H1 (cell line): ENCODE measurements at regions not wholly inside any gene's neighbourhood (a gene's known extent, or its start where the extent isn't known, plus 50 kb on each side); places are given as distances from the start of the nearest gene placed in this dataset.

Experiments
- CTCF ChIA-PET: fragments of 300-600 bp; sonication (Branson Sonifier 250); formaldehyde crosslinking; loops from one replicate; lab custom pipeline; 2021; ENCODE audit not compliant: partially characterized antibody; lab: Charles Lee
- POLR2A ChIA-PET: fragments of 300-600 bp; sonication (Branson Sonifier 250); formaldehyde crosslinking; loops from one replicate; lab custom pipeline; 2021; ENCODE audit warnings: inconsistent platforms; ENCODE audit not compliant: partially characterized antibody; lab: Charles Lee
- DNase-seq, 2 experiments: peaks; one replicate each; pipeline versions ENCODE4 v3.0.0 to v3.0.0-alpha.2; 2010 to 2022; ENCODE audit warnings: low spot score in 2 of 2, low read depth in 1 of 2, mixed read lengths in 1 of 2
- FAIRE-seq: peaks from 2 replicates; lab custom pipeline; 2011; peaks lifted over from hg19 to GRCh38; lab: Jason Lieb, UNC
- H2AFZ ChIP-seq: 2 replicates; pipeline ENCODE4 v1.8.1; 2012; ENCODE audit warnings: low read length, inconsistent platforms
- H2AK5ac ChIP-seq: 2 replicates; pipeline ENCODE4 v1.6.1; 2013; ENCODE audit warnings: low read depth, low read length
- H2BK120ac ChIP-seq: replicated peaks from 2 replicates; pipeline ENCODE3; 2013; ENCODE audit warnings: low read depth, low read length, inconsistent platforms
- H2BK12ac ChIP-seq: 2 replicates; pipeline ENCODE4 v1.6.1; 2013; ENCODE audit warnings: low read depth, low read length
- H2BK15ac ChIP-seq: 2 replicates; pipeline ENCODE4 v1.6.1; 2013; ENCODE audit warnings: low read length
- H2BK20ac ChIP-seq: 2 replicates; pipeline ENCODE4 v1.6.1; 2013; ENCODE audit warnings: low read length
- H2BK5ac ChIP-seq: 2 replicates; pipeline ENCODE4 v1.6.1; 2013; ENCODE audit warnings: low read depth, low read length
- H3K14ac ChIP-seq: 2 replicates; pipeline ENCODE4 v1.6.1; 2013; ENCODE audit warnings: inconsistent platforms; ENCODE audit not compliant: insufficient read length
- H3K18ac ChIP-seq: 2 replicates; pipeline ENCODE4 v1.6.1; 2013; ENCODE audit warnings: low read length; ENCODE audit errors: extremely low read depth
- H3K23ac ChIP-seq: 2 replicates; pipeline ENCODE4 v1.6.1; 2013; ENCODE audit warnings: inconsistent platforms; ENCODE audit not compliant: insufficient read length
- H3K23me2 ChIP-seq: 2 replicates; pipeline ENCODE4 v1.6.1; 2013; ENCODE audit warnings: low read depth, low read length
- H3K27ac ChIP-seq: 2 replicates; pipeline ENCODE4 v1.6.1; 2011; ENCODE audit warnings: low read depth, low read length, inconsistent platforms
- H3K27me3 ChIP-seq, 4 experiments: replicated peaks in 1 of 4; 1 replicate in 1 of 4; 2 replicates in 3 of 4; pipeline versions ENCODE4 v1.6.1 to v1.8.1; 2011 to 2013; ENCODE audit warnings: low read length in 3 of 4, mild to moderate bottlenecking in 3 of 4, inconsistent platforms in 2 of 4, mixed read lengths in 2 of 4, moderate library complexity in 1 of 4; ENCODE audit not compliant: control insufficient read depth in 3 of 4, insufficient read depth in 3 of 4; ENCODE audit errors: extremely low read depth in 1 of 4
- H3K36me3 ChIP-seq, 4 experiments: 2 replicates each; pipeline versions ENCODE4 v1.6.1 to v1.8.1; 2011 to 2013; ENCODE audit warnings: mild to moderate bottlenecking in 4 of 4, low read length in 3 of 4, moderate library complexity in 2 of 4, control low read depth in 1 of 4, inconsistent platforms in 1 of 4; ENCODE audit not compliant: insufficient read depth in 4 of 4, control insufficient read depth in 2 of 4
- H3K4ac ChIP-seq: replicated peaks from 2 replicates; pipeline ENCODE3; 2013; ENCODE audit warnings: low read length, low read depth, mixed read lengths, inconsistent platforms; ENCODE audit not compliant: insufficient read length
- H3K4me1 ChIP-seq, 4 experiments: replicated peaks in 1 of 4; 1 replicate in 1 of 4; 2 replicates in 3 of 4; pipeline versions ENCODE4 v1.6.1 to v1.8.1; 2011 to 2013; ENCODE audit warnings: low read length in 3 of 4, inconsistent platforms in 2 of 4, mixed read lengths in 1 of 4; ENCODE audit not compliant: insufficient read depth in 4 of 4, control insufficient read depth in 3 of 4
- H3K4me2 ChIP-seq, 2 experiments: 2 replicates each; pipeline versions ENCODE4 v1.6.1 to v1.8.1; 2011 to 2013; ENCODE audit warnings: low read depth in 2 of 2, low read length in 2 of 2, control low read depth in 1 of 2, inconsistent platforms in 1 of 2, mild to moderate bottlenecking in 1 of 2; ENCODE audit not compliant: insufficient read depth in 1 of 2
- H3K4me3 ChIP-seq, 4 experiments: fragments of 200-600, 300-600 bp in 1 of 4; sonication (generic), shearing (Covaris generic), sonication (Bioruptor Twin) in 1 of 4; 2 replicates each; pipeline versions ENCODE4 v1.5.1 to v1.8.1; 2011 to 2016; ENCODE audit warnings: low read length in 4 of 4, low read depth in 3 of 4, control low read depth in 2 of 4, inconsistent platforms in 2 of 4, mild to moderate bottlenecking in 2 of 4, mixed read lengths in 1 of 4, moderate library complexity in 1 of 4; ENCODE audit not compliant: insufficient read depth in 2 of 4; ENCODE audit errors: extremely low read depth in 1 of 4
- H3K56ac ChIP-seq: replicated peaks from 2 replicates; pipeline ENCODE3; 2013; ENCODE audit warnings: low read depth, mild to moderate bottlenecking, mixed read lengths, low read length, inconsistent platforms; ENCODE audit not compliant: insufficient read length
- H3K79me1 ChIP-seq: 2 replicates; pipeline ENCODE4 v1.6.1; 2013; ENCODE audit warnings: low read depth, low read length, control low read depth
- H3K79me2 ChIP-seq, 2 experiments: 2 replicates each; pipeline versions ENCODE4 v1.6.1 to v1.8.1; 2012 to 2013; ENCODE audit warnings: low read length in 2 of 2, mild to moderate bottlenecking in 2 of 2, inconsistent platforms in 1 of 2; ENCODE audit not compliant: insufficient read depth in 2 of 2, control insufficient read depth in 1 of 2
- H3K9ac ChIP-seq, 4 experiments: replicated peaks in 1 of 4; 1 replicate in 1 of 4; 2 replicates in 3 of 4; pipeline versions ENCODE4 v1.6.1 to v1.8.1; 2011 to 2013; ENCODE audit warnings: low read depth in 3 of 4, low read length in 3 of 4, control low read depth in 2 of 4, mild to moderate bottlenecking in 2 of 4, moderate library complexity in 2 of 4, inconsistent platforms in 1 of 4; ENCODE audit errors: extremely low read depth in 1 of 4
- H3K9me3 ChIP-seq, 2 experiments: 2 replicates each; pipeline versions ENCODE4 v1.6.1 to v1.8.1; 2012 to 2013; ENCODE audit warnings: mild to moderate bottlenecking in 2 of 2, moderate library complexity in 2 of 2, control low read depth in 1 of 2, inconsistent platforms in 1 of 2, low read depth in 1 of 2, low read length in 1 of 2, mixed read lengths in 1 of 2; ENCODE audit not compliant: insufficient read depth in 2 of 2
- H4K20me1 ChIP-seq, 2 experiments: replicated peaks in 1 of 2; 2 replicates each; pipeline versions ENCODE3 to v1.8.1; 2011 to 2013; ENCODE audit warnings: inconsistent platforms in 2 of 2, low read length in 2 of 2, mild to moderate bottlenecking in 1 of 2; ENCODE audit not compliant: insufficient read depth in 2 of 2, control insufficient read depth in 1 of 2
- H4K5ac ChIP-seq: 2 replicates; pipeline ENCODE4 v1.6.1; 2013; ENCODE audit warnings: low read length, low read depth, mixed read lengths, inconsistent platforms; ENCODE audit not compliant: insufficient read length
- H4K8ac ChIP-seq: 2 replicates; pipeline ENCODE4 v1.8.0; 2013; ENCODE audit warnings: mild to moderate bottlenecking, moderate library complexity, low read length, inconsistent platforms; ENCODE audit not compliant: insufficient read depth; ENCODE audit errors: extremely low read depth
- H4K91ac ChIP-seq: replicated peaks from 2 replicates; pipeline ENCODE3; 2013; ENCODE audit warnings: low read length, mixed read lengths, inconsistent platforms; ENCODE audit not compliant: insufficient read length
- SIN3A ChIP-seq, 2 experiments: IDR thresholded peaks in 1 of 2; conservative IDR thresholded peaks in 1 of 2; 2 replicates each; pipeline ENCODE4 v1.6.1; 2011 to 2012; ENCODE audit warnings: low read length in 2 of 2, improper control_type of control experiment in 1 of 2, low read depth in 1 of 2, mild to moderate bottlenecking in 1 of 2
- whole genome bisulfite sequencing, 2 experiments: shearing (Covaris generic) in 1 of 2; methylation state at CpG; one replicate each; pipeline versions ENCODE4 v1.1.6 to v1.1.7; 2013 to 2015; ENCODE audit warnings: low lambda C conversion rate in 2 of 2, mixed read lengths in 2 of 2, inconsistent platforms in 1 of 2, low coverage in 1 of 2, missing lambda C conversion rate in 1 of 2; ENCODE audit not compliant: insufficient replicate concordance in 2 of 2, insufficient coverage in 1 of 2, insufficient read length in 1 of 2; ENCODE audit errors: extremely low coverage in 1 of 2, missing lambda C conversion rate in 1 of 2; 5-methylcytosine and 5-hydroxymethylcytosine counted together

GRCh38 chr4:27276307-27277073 lies 415.8 kb downstream of the STIM2 start:
- H3K27ac ChIP-seq, result no peak overlapping the region
- FAIRE-seq (no peak), DNase-seq (no peak)
- POLR2A ChIA-PET, result no interaction called here
- H3K4me3 ChIP-seq, result no peak overlapping the region
- no peak overlapping the region for H4K91ac ChIP-seq
- no peak overlapping the region for H2BK5ac ChIP-seq
- no peak overlapping the region for H2AFZ ChIP-seq
- no peaks in the 10 kb centered on the region for H3K23me2 ChIP-seq
- peaks cover 0 to 3% (median 0%) of the 10 kb centered on the region in 4 experiments; a peak in 1 of 7 replicates for H3K4me1 ChIP-seq
- no peaks in the 10 kb centered on the region for H3K27me3 ChIP-seq
- WGBS, 2 experiments, result 86% methylated on average over 3 of the region's 3 CpGs; no CpG with 5 or more reads in 1 of the 2 experiments
- H3K4ac ChIP-seq, result no peak overlapping the region
- no peak overlapping the region for H2AK5ac ChIP-seq
- no peak overlapping the region for H4K8ac ChIP-seq
- H4K5ac ChIP-seq, result no peak overlapping the region
- H3K23ac ChIP-seq, result no peak overlapping the region
- H4K20me1 ChIP-seq, result no peaks in the 10 kb centered on the region
- CTCF ChIA-PET, result interaction anchor here (0.7 kb wide), 1 partner anchor 146 kb away, joined by 3 read pairs; no protein-coding TSS in a partner anchor
- H3K56ac ChIP-seq, result no peak overlapping the region
- H3K4me2 ChIP-seq, result no peak overlapping the region
- no peaks in the 10 kb centered on the region for H3K79me1 ChIP-seq
- no peak overlapping the region for H2BK12ac ChIP-seq
- H2BK120ac ChIP-seq, result no peak overlapping the region
- H3K9ac ChIP-seq, result no peak overlapping the region
- no peaks in the 10 kb centered on the region for H3K9me3 ChIP-seq
- no peak overlapping the region for H3K18ac ChIP-seq
- no peak overlapping the region for H2BK15ac ChIP-seq
- no peak for TF ChIP-seq SIN3A (conservative IDR thresholded peaks at IDR 0.05 in 1 of 2, IDR thresholded peaks at IDR 0.05 in 1 of 2; ENCODE audit: low read depth in 1 of 2, low read length in 2 of 2)
- TF ChIP-seq, all 59 proteins: peak for 0
- Histone ChIP-seq H3K14ac (no peak overlapping the region), H2BK20ac (no peak overlapping the region), H3K36me3 (no peaks in the 10 kb centered on the region), H3K79me2 (no peaks in the 10 kb centered on the region)
